NB4 (cell line): ENCODE measurements at regions not wholly inside any gene's neighbourhood (a gene's known extent, or its start where the extent isn't known, plus 50 kb on each side); places are given as distances from the start of the nearest gene placed in this dataset.

Experiments
- CTCF ChIP-seq: IDR thresholded peaks from one replicate; pipeline ENCODE4 v1.5.1; 2012; ENCODE audit warnings: low read depth, low read length
- MAX ChIP-seq: IDR thresholded peaks from 2 replicates; pipeline ENCODE4 v1.6.1; 2011; ENCODE audit warnings: low read depth, low read length
- MYC ChIP-seq: IDR thresholded peaks from 2 replicates; pipeline ENCODE4 v1.6.1; 2011; ENCODE audit warnings: low read depth, low read length
- POLR2A ChIP-seq: IDR thresholded peaks from 2 replicates; pipeline ENCODE4 v1.6.1; 2011; ENCODE audit warnings: mild to moderate bottlenecking; ENCODE audit not compliant: insufficient read length; ENCODE audit errors: extremely low read depth

- TF ChIP-seq POLR2A (no peak), CTCF (no peak), MAX (no peak), MYC (no peak)
Measured at GRCh38 chr5:86757824-86758223, 140.1 kb downstream of the COX7C start.
